GM18505 (cell line): ENCODE measurements at regions not wholly inside any gene's neighbourhood (a gene's known extent, or its start where the extent isn't known, plus 50 kb on each side); places are given as distances from the start of the nearest gene placed in this dataset.
"Not testable (repeated sequence)": the region's sequence is repeated elsewhere in the genome, so short reads cannot be mapped to it uniquely, and the experiment has no call there.

Source experiments
- ATAC-seq: cut with Tn5 transposase; IDR thresholded peaks from one replicate; pipeline ENCODE4 v1.9.1; 2021; ENCODE audit not compliant: unreplicated experiment
- POLR2A ChIP-seq: IDR thresholded peaks from 4 replicates; pipeline ENCODE4 v1.6.1; 2011; ENCODE audit warnings: borderline replicate concordance; ENCODE audit not compliant: insufficient read depth, insufficient read length; ENCODE audit errors: extremely low read depth

DNA sequence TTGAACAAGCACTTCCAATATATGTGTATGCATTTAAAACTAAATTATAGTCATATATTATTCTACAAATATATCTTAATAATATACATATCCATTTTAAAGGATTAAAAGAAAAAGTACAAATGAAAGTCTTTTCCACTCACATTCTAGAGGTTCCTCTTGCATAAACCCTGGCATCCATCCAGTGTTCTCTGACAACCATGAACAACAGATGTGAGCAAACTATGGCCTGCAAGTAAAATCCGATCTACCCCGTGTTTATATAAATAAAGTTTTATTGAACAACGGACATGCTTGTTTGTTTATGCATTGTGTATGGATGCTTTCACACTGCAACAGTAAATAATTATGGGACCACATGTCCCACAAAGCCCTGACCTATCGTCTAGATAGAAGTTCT is 1122.3 kb downstream of the EPHA7 start:
- no peak for ATAC-seq
- TF ChIP-seq POLR2A, result no peak

GRCh38 chr6:92292067-92292466 is 1127.3 kb downstream of the EPHA7 start:
- no peak for TF ChIP-seq POLR2A

DNA sequence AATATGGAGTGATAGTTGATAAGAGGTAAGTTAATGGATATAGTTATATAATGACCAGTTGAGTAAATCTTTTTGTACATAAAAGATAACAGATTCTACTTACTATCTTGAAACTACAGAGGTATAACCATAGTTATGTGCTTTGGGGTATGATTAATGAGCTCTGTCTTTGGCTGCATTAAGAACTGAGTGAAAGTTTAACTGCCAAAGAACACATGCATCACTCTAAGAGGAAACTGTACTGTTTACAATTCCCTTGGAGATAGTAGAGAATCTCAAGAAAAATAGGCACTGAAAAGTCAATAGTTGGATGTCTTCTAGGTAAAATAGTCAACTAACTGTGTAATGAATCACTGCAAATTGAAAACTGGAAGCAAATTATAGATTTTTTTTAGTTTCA is 1129.5 kb downstream of the EPHA7 start:
- ATAC-seq, result no peak
- no peak for TF ChIP-seq POLR2A

More at GRCh38 chr6:92292067-92292466, 1127.3 kb downstream of the EPHA7 start:
- no peak for ATAC-seq

GRCh38 chr6:92281571-92282076 is 1137.7 kb downstream of the EPHA7 start:
- ATAC-seq, result no peak
- no peak for TF ChIP-seq POLR2A

GRCh38 chr6:92275150-92275549 is 1144.2 kb downstream of the EPHA7 start:
- no peak for ATAC-seq
- TF ChIP-seq POLR2A, result no peak

DNA sequence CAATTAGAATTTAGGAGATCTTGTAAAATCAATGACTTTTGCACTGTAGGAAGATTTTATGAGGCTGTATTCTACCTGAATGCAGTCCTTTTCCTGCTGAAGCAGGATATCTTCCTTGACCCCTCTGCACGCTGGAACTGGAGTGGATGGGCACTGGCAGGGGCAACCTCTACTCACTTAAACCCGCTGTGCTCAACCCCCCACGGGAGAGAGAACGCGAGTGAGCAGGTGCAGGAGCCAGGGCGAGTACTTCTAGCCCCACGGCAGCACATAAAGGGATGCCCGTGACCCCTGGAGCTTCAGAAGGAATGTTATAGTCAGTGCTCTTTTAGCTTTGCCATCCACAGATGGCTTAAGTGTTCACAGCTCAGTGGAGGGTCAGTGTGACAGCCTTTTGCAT is 1144.8 kb downstream of the EPHA7 start:
- no peak for TF ChIP-seq POLR2A

GRCh38 chr6:92273694-92274093 is 1145.7 kb downstream of the EPHA7 start:
- ATAC-seq, result no peak
- no peak for TF ChIP-seq POLR2A

More for the DNA sequence above, 1144.8 kb downstream of the EPHA7 start:
- ATAC-seq, result no peak

- TF ChIP-seq POLR2A, result no peak
- no peak for ATAC-seq
Observed at GRCh38 chr6:92271091-92271490, 1148.3 kb downstream of the EPHA7 start.

DNA sequence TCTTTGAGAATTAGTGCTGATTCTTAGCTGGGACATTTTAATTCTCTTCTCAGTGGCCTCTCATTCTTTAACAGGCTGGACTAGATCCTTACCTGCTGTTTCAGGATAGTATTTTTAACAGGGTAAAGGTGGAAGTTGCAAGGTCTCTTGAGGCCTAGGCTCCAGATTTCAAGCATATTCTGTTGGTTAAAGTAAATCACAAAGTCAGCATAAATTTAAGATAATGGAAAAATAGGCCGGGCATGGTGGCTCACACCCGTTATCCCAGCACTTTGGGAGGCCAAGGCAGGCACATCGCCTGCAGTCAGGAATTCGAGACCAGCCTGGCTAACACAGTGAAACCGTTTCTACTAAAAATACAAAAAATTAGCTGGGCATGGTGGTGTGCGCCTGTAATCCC is 1149.0 kb downstream of the EPHA7 start:
- ATAC-seq, result no peak
- TF ChIP-seq POLR2A, result no peak

DNA sequence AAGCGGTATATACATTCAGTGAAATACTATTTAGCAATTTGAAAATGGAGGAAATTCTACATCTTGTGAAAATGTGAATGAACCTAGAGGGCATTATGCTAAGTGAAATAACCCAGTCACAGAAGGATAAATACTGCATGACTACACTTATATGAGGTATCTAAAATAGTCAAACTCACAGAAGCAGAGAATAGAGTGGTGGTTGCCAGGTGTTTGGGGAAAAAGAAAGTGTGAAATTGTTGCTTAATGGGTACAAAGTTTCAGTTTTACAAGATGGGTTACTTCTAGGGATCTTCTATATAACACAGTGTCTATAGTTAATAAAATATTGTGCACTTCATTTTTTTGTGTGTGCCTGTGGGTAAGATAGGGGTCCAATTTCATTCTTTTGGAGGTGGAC is 1152.0 kb downstream of the EPHA7 start:
- no peak for ATAC-seq
- no peak for TF ChIP-seq POLR2A

DNA sequence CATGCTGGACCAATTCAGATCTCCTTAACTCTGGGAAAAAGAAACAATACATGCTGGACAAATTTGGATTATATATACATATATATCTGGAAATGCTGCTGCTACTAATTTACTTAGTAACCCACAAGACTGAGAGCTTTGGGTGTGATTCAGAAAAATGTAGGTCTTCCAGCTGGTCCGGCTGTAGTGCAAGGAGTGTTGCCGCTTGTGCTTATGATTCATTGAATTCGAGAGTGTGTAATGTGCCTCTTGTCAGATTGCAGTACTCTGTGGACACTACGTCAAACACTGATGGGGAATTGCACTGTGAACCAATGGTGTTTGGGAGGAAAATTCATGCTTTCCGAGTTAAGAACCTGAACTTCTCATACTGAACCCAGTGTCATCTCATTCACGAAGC is 1155.5 kb downstream of the EPHA7 start:
- no peak for ATAC-seq

DNA sequence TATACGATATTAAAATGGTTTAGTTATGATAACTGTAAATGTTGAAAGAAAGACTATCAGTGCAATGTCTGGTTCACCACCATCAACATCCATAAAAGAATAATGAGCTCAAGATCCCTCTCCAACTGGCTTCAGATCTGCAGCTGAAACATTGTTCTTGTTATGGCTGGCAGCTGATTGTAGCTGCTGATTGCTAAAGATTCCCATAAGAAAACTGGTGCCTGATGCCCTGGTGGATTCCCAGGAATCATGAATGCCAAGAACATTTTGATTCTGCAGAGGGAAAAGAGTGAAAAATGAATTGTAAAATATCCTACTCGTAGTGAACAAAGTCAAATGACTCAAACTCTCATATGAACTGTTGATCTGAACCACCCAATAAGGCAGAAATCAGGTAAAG is 1160.2 kb downstream of the EPHA7 start:
- ATAC-seq, result no peak
- TF ChIP-seq POLR2A, result no peak

More for the DNA sequence above, 1155.5 kb downstream of the EPHA7 start:
- TF ChIP-seq POLR2A, result no peak

DNA sequence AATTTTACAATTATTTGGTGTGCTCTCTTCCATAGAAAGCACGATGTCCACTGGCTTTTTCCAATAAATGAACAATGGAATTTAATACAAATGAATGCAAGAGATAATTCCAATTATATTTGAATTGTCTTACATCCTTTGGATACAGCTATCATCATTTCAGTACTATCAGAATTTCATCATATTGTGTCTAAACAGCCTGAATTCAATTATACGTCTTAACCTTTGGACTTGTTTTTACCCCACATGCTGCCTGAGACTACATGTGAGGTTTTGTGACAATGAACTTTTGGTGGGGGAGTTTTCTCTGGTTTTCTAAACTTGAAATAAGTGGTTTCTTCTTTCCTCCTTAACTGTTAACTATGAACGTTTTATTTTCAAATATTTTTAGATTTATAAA is 1176.0 kb downstream of the EPHA7 start:
- TF ChIP-seq POLR2A, result no peak
- no peak for ATAC-seq

GRCh38 chr6:92231171-92231701 is 1188.1 kb downstream of the EPHA7 start:
- no peak for TF ChIP-seq POLR2A
- ATAC-seq, result no peak

GRCh38 chr6:92219987-92220386 is 1199.4 kb downstream of the EPHA7 start:
- ATAC-seq, result not testable (repeated sequence)
